ENCODE measurements at regions not wholly inside any gene's neighbourhood (a gene's known extent, or its start where the extent isn't known, plus 50 kb on each side); places are given as distances from the start of the nearest gene placed in this dataset.

GRCh38 chr12:39077226-39077625 lies 171.8 kb upstream of the CPNE8 start:
- H3K4me3 ChIP-seq (ENCODE audit: low read depth, low read length): no peak overlapping the region
- no peaks in the 10 kb centered on the region for H3K27me3 ChIP-seq (ENCODE audit: insufficient read depth, low read length)
- no peaks in the 10 kb centered on the region for H3K9me3 ChIP-seq (ENCODE audit: insufficient read depth, low read depth, low read length)
- WGBS (ENCODE audit: extremely low coverage, insufficient coverage, insufficient read length): no CpG with 5 or more reads among the region's 2 CpGs
- H2BK12ac ChIP-seq (ENCODE audit: low read length): no peak overlapping the region
- H3K18ac ChIP-seq (ENCODE audit: low read length): no peak overlapping the region
- no peak overlapping the region for H3K14ac ChIP-seq (ENCODE audit: low read length)
- H2BK5ac ChIP-seq (ENCODE audit: low read depth, low read length, poor library complexity): no peak overlapping the region
- H3K79me1 ChIP-seq (ENCODE audit: low read length): no peaks in the 10 kb centered on the region
- H3K4me2 ChIP-seq (ENCODE audit: low read length): no peak overlapping the region
- H2BK120ac ChIP-seq (ENCODE audit: insufficient read depth, low read length, poor library complexity): no peak overlapping the region
- H3K27ac ChIP-seq (ENCODE audit: low read depth, low read length): no peak overlapping the region
- no peak overlapping the region for H4K12ac ChIP-seq (ENCODE audit: low read depth, low read length)
- H4K8ac ChIP-seq (ENCODE audit: low read depth, low read length): no peak overlapping the region
- no peak overlapping the region for H2AK5ac ChIP-seq (ENCODE audit: low read length)
- H3K4ac ChIP-seq (ENCODE audit: low read depth, low read length): no peak overlapping the region
- no peak overlapping the region for H4K91ac ChIP-seq (ENCODE audit: low read depth, low read length)
- DNase-seq: no peak
- no peak overlapping the region for H3K9ac ChIP-seq (ENCODE audit: low read length)
- no peaks in the 10 kb centered on the region for H3K36me3 ChIP-seq (ENCODE audit: control insufficient read depth in 1 of 2, insufficient read depth in 2 of 2, low read length in 2 of 2)
- H2AFZ ChIP-seq (ENCODE audit: insufficient read depth, low read length, poor library complexity): no peak overlapping the region
- H3K23ac ChIP-seq (ENCODE audit: low read length): no peak overlapping the region
- no peaks in the 10 kb centered on the region for H3K4me1 ChIP-seq (ENCODE audit: control insufficient read depth in 1 of 2, insufficient read depth in 2 of 2, low read length in 2 of 2)
- no peaks in the 10 kb centered on the region for H3K79me2 ChIP-seq (ENCODE audit: control insufficient read depth, insufficient read depth, low read length, poor library complexity)

GRCh38 chr12:39074063-39074462 lies 168.7 kb upstream of the CPNE8 start:
- Histone ChIP-seq H3K79me1 (ENCODE audit: low read length) (no peaks in the 10 kb centered on the region), H2AFZ (ENCODE audit: insufficient read depth, low read length, poor library complexity) (no peak overlapping the region), H2AK5ac (ENCODE audit: low read length) (no peak overlapping the region), H3K4me2 (ENCODE audit: low read length) (no peak overlapping the region), H4K91ac (ENCODE audit: low read depth, low read length) (no peak overlapping the region), H4K8ac (ENCODE audit: low read depth, low read length) (no peak overlapping the region), H2BK12ac (ENCODE audit: low read length) (no peak overlapping the region), H3K18ac (ENCODE audit: low read length) (no peak overlapping the region), H3K27ac (ENCODE audit: low read depth, low read length) (no peak overlapping the region), H3K27me3 (ENCODE audit: insufficient read depth, low read length) (no peaks in the 10 kb centered on the region), H3K4ac (ENCODE audit: low read depth, low read length) (no peak overlapping the region), H3K23ac (ENCODE audit: low read length) (no peak overlapping the region), H4K12ac (ENCODE audit: low read depth, low read length) (no peak overlapping the region), H3K4me3 (ENCODE audit: low read depth, low read length) (no peak overlapping the region), H2BK120ac (ENCODE audit: insufficient read depth, low read length, poor library complexity) (no peak overlapping the region), H3K9ac (ENCODE audit: low read length) (no peak overlapping the region), H3K4me1 (ENCODE audit: control insufficient read depth in 1 of 2, insufficient read depth in 2 of 2, low read length in 2 of 2) (no peaks in the 10 kb centered on the region), H2BK5ac (ENCODE audit: low read depth, low read length, poor library complexity) (no peak overlapping the region), H3K14ac (ENCODE audit: low read length) (no peak overlapping the region), H3K79me2 (ENCODE audit: control insufficient read depth, insufficient read depth, low read length, poor library complexity) (no peaks in the 10 kb centered on the region), H3K9me3 (ENCODE audit: insufficient read depth, low read depth, low read length) (no peaks in the 10 kb centered on the region), H3K36me3 (ENCODE audit: control insufficient read depth in 1 of 2, insufficient read depth in 2 of 2, low read length in 2 of 2) (no peaks in the 10 kb centered on the region)
- whole genome bisulfite sequencing (ENCODE audit: extremely low coverage, insufficient coverage, insufficient read length): no CpG with 5 or more reads among the region's 2 CpGs
- no peak for DNase-seq

GRCh38 chr12:39072658-39073057 lies 167.3 kb upstream of the CPNE8 start:
- Histone ChIP-seq H3K9me3 (ENCODE audit: insufficient read depth, low read depth, low read length) (no peaks in the 10 kb centered on the region), H3K4me1 (ENCODE audit: control insufficient read depth in 1 of 2, insufficient read depth in 2 of 2, low read length in 2 of 2) (no peaks in the 10 kb centered on the region), H3K4me2 (ENCODE audit: low read length) (no peak overlapping the region), H2BK12ac (ENCODE audit: low read length) (no peak overlapping the region), H3K18ac (ENCODE audit: low read length) (no peak overlapping the region), H3K79me2 (ENCODE audit: control insufficient read depth, insufficient read depth, low read length, poor library complexity) (no peaks in the 10 kb centered on the region), H3K36me3 (ENCODE audit: control insufficient read depth in 1 of 2, insufficient read depth in 2 of 2, low read length in 2 of 2) (no peaks in the 10 kb centered on the region), H4K91ac (ENCODE audit: low read depth, low read length) (no peak overlapping the region), H2BK120ac (ENCODE audit: insufficient read depth, low read length, poor library complexity) (no peak overlapping the region), H2AFZ (ENCODE audit: insufficient read depth, low read length, poor library complexity) (no peak overlapping the region), H2AK5ac (ENCODE audit: low read length) (no peak overlapping the region), H4K8ac (ENCODE audit: low read depth, low read length) (no peak overlapping the region), H3K14ac (ENCODE audit: low read length) (no peak overlapping the region), H4K12ac (ENCODE audit: low read depth, low read length) (no peak overlapping the region), H3K23ac (ENCODE audit: low read length) (no peak overlapping the region), H3K4me3 (ENCODE audit: low read depth, low read length) (no peak overlapping the region), H2BK5ac (ENCODE audit: low read depth, low read length, poor library complexity) (no peak overlapping the region), H3K4ac (ENCODE audit: low read depth, low read length) (no peak overlapping the region), H3K79me1 (ENCODE audit: low read length) (no peaks in the 10 kb centered on the region), H3K27ac (ENCODE audit: low read depth, low read length) (no peak overlapping the region), H3K27me3 (ENCODE audit: insufficient read depth, low read length) (no peaks in the 10 kb centered on the region), H3K9ac (ENCODE audit: low read length) (no peak overlapping the region)
- no peak for DNase-seq
- WGBS (ENCODE audit: extremely low coverage, insufficient coverage, insufficient read length): no CpG with 5 or more reads among the region's 2 CpGs

- no peaks in the 10 kb centered on the region for H3K79me2 ChIP-seq (ENCODE audit: control insufficient read depth, insufficient read depth, low read length, poor library complexity)
- H3K4ac ChIP-seq (ENCODE audit: low read depth, low read length): no peak overlapping the region
- no peak overlapping the region for H4K91ac ChIP-seq (ENCODE audit: low read depth, low read length)
- H2BK5ac ChIP-seq (ENCODE audit: low read depth, low read length, poor library complexity): no peak overlapping the region
- no peak overlapping the region for H3K23ac ChIP-seq (ENCODE audit: low read length)
- no peak overlapping the region for H3K27ac ChIP-seq (ENCODE audit: low read depth, low read length)
- no peak overlapping the region for H4K12ac ChIP-seq (ENCODE audit: low read depth, low read length)
- no peaks in the 10 kb centered on the region for H3K9me3 ChIP-seq (ENCODE audit: insufficient read depth, low read depth, low read length)
- H4K8ac ChIP-seq (ENCODE audit: low read depth, low read length): no peak overlapping the region
- H3K4me2 ChIP-seq (ENCODE audit: low read length): no peak overlapping the region
- no peak overlapping the region for H2BK120ac ChIP-seq (ENCODE audit: insufficient read depth, low read length, poor library complexity)
- no peak overlapping the region for H3K4me3 ChIP-seq (ENCODE audit: low read depth, low read length)
- DNase-seq: peak; percentile 52 to 86
- WGBS (ENCODE audit: extremely low coverage, insufficient coverage, insufficient read length): no CpG with 5 or more reads among the region's 4 CpGs
- H2AK5ac ChIP-seq (ENCODE audit: low read length): no peak overlapping the region
- no peak overlapping the region for H2AFZ ChIP-seq (ENCODE audit: insufficient read depth, low read length, poor library complexity)
- H3K4me1 ChIP-seq (ENCODE audit: control insufficient read depth in 1 of 2, insufficient read depth in 2 of 2, low read length in 2 of 2): no peaks in the 10 kb centered on the region
- no peak overlapping the region for H2BK12ac ChIP-seq (ENCODE audit: low read length)
- H3K79me1 ChIP-seq (ENCODE audit: low read length): no peaks in the 10 kb centered on the region
- no peaks in the 10 kb centered on the region for H3K36me3 ChIP-seq (ENCODE audit: control insufficient read depth in 1 of 2, insufficient read depth in 2 of 2, low read length in 2 of 2)
- H3K27me3 ChIP-seq (ENCODE audit: insufficient read depth, low read length): no peaks in the 10 kb centered on the region
- H3K18ac ChIP-seq (ENCODE audit: low read length): no peak overlapping the region
- H3K9ac ChIP-seq (ENCODE audit: low read length): no peak overlapping the region
- H3K14ac ChIP-seq (ENCODE audit: low read length): no peak overlapping the region
Observed at GRCh38 chr12:39071611-39072010, 166.2 kb upstream of the CPNE8 start.
